GM18858 (cell line): ENCODE measurements at regions not wholly inside any gene's neighbourhood (a gene's known extent, or its start where the extent isn't known, plus 50 kb on each side); places are given as distances from the start of the nearest gene placed in this dataset.

Experiments
- ATAC-seq: cut with Tn5 transposase; IDR thresholded peaks from one replicate; pipeline ENCODE4 v1.9.1; 2021; ENCODE audit not compliant: unreplicated experiment

- ATAC-seq: no peak
These were observed 126.0 kb upstream of the PARP11 start for GRCh38 chr12:3998968-3999792.

- ATAC-seq: no peak
These were observed 125.2 kb upstream of the PARP11 start for GRCh38 chr12:3998397-3998796.

- no peak for ATAC-seq
These were observed 123.1 kb upstream of the PARP11 start for GRCh38 chr12:3996322-3996721.

- no peak for ATAC-seq
These were observed 122.1 kb upstream of the PARP11 start for GRCh38 chr12:3995306-3995705.

GRCh38 chr12:3994500-3994899 is 121.3 kb upstream of the PARP11 start:
- no peak for ATAC-seq

GRCh38 chr12:3992945-3993344 is 119.7 kb upstream of the PARP11 start:
- ATAC-seq: no peak

GRCh38 chr12:3991798-3992580 is 118.8 kb upstream of the PARP11 start:
- no peak for ATAC-seq

GRCh38 chr12:3990501-3991280 is 117.5 kb upstream of the PARP11 start:
- no peak for ATAC-seq

GRCh38 chr12:3989218-3989550 is 116.0 kb upstream of the PARP11 start:
- no peak for ATAC-seq

GRCh38 chr12:3988519-3989217 is 115.5 kb upstream of the PARP11 start:
- ATAC-seq: no peak

- ATAC-seq: no peak
These were observed 114.4 kb upstream of the PARP11 start for GRCh38 chr12:3987571-3987970.

GRCh38 chr12:3980504-3981272 is 107.5 kb upstream of the PARP11 start:
- no peak for ATAC-seq

- no peak for ATAC-seq
These were observed 104.4 kb upstream of the PARP11 start for GRCh38 chr12:3977621-3978020.

- no peak for ATAC-seq
These were observed 103.2 kb upstream of the PARP11 start for GRCh38 chr12:3976351-3976938.

- ATAC-seq: no peak
These were observed 102.5 kb upstream of the PARP11 start for GRCh38 chr12:3975652-3976051.

- no peak for ATAC-seq
These were observed 101.7 kb upstream of the PARP11 start for GRCh38 chr12:3974883-3975282.

- no peak for ATAC-seq
These were observed 100.9 kb upstream of the PARP11 start for GRCh38 chr12:3973973-3974644.

GRCh38 chr12:3973269-3973884 is 100.2 kb upstream of the PARP11 start:
- no peak for ATAC-seq

- ATAC-seq: no peak
These were observed 99.4 kb upstream of the PARP11 start for GRCh38 chr12:3972576-3972975.
